Hepatocyte (in vitro differentiated cells): ENCODE measurements at regions not wholly inside any gene's neighbourhood (a gene's known extent, or its start where the extent isn't known, plus 50 kb on each side); places are given as distances from the start of the nearest gene placed in this dataset.
"Not testable (repeated sequence)": the region's sequence is repeated elsewhere in the genome, so short reads cannot be mapped to it uniquely, and the experiment has no call there.

ENCODE experiments used
- CTCF ChIP-seq: fragments of 200-600 bp; sonication (generic); IDR thresholded peaks from 2 replicates; pipeline ENCODE4 v1.5.1; 2016; ENCODE audit warnings: antibody characterized with exemption, mild to moderate bottlenecking; ENCODE audit not compliant: poor library complexity
- EZH2 ChIP-seq: fragments of 200-600 bp; sonication (generic); IDR thresholded peaks from 2 replicates; pipeline ENCODE4 v1.6.1; 2016; ENCODE audit warnings: antibody characterized with exemption, mild to moderate bottlenecking, borderline replicate concordance

GRCh38 chr2:163914486-163914885 is 178.7 kb upstream of the FIGN start:
- not testable (repeated sequence) for TF ChIP-seq CTCF, EZH2
